ENCODE measurements at regions not wholly inside any gene's neighbourhood (a gene's known extent, or its start where the extent isn't known, plus 50 kb on each side); places are given as distances from the start of the nearest gene placed in this dataset.

GRCh38 chr2:14239605-14240004 lies 392.9 kb upstream of the LRATD1 start:
- no peaks in the 10 kb centered on the region for H3K9me3 ChIP-seq (ENCODE audit: low read length)
- no TSS peak for BruUV-seq (replicated peaks)
- no peak overlapping the region for H3K4me3 ChIP-seq (ENCODE audit: low read depth, low read length, poor library complexity, severe bottlenecking)
- H3K36me3 ChIP-seq (ENCODE audit: insufficient read depth, low read length) = no peaks in the 10 kb centered on the region
- CTCF ChIA-PET (ENCODE audit: unreplicated experiment) = no interaction called here
- H4K20me1 ChIP-seq (ENCODE audit: insufficient read depth, low read length) = no peaks in the 10 kb centered on the region
- no peak for DNase-seq (ENCODE audit: low spot score)
- no peak overlapping the region for H2AFZ ChIP-seq (ENCODE audit: low read length)
- no peak overlapping the region for H3K27ac ChIP-seq (ENCODE audit: low read depth, low read length, poor library complexity, severe bottlenecking)
- H3K79me2 ChIP-seq (ENCODE audit: insufficient read depth, low read depth, low read length) = no peaks in the 10 kb centered on the region
- no peaks in the 10 kb centered on the region for H3K9me2 ChIP-seq (ENCODE audit: insufficient read depth, low read length)
- POLR2A ChIA-PET = no interaction called here
- intact Hi-C loops (cut with micrococcal nuclease; ENCODE audit: unreplicated experiment) = no loop called here
- TF ChIP-seq EZH2phosphoT487 (IDR thresholded peaks at IDR 0.05; ENCODE audit: borderline replicate concordance, low read depth, low read length) (no peak), CTCF (conservative IDR thresholded peaks at IDR 0.05; ENCODE audit: low read length) (no peak)
- H3K4me1 ChIP-seq (ENCODE audit: insufficient read depth, low read length, poor library complexity, severe bottlenecking) = no peaks in the 10 kb centered on the region
- no peak overlapping the region for H3K4me2 ChIP-seq (ENCODE audit: low read length)

- Histone ChIP-seq H3K4me2 (ENCODE audit: low read length) (no peak overlapping the region), H4K20me1 (ENCODE audit: insufficient read depth, low read length) (no peaks in the 10 kb centered on the region)
- CTCF ChIA-PET (ENCODE audit: unreplicated experiment) = no interaction called here
These were observed 391.6 kb upstream of the LRATD1 start for GRCh38 chr2:14240868-14241267.

GRCh38 chr2:14245901-14246300 lies 386.6 kb upstream of the LRATD1 start:
- intact Hi-C loops (cut with micrococcal nuclease; ENCODE audit: unreplicated experiment) = no loop called here
- Histone ChIP-seq H3K9me3 (ENCODE audit: low read length) (no peaks in the 10 kb centered on the region), H3K36me3 (ENCODE audit: insufficient read depth, low read length) (no peaks in the 10 kb centered on the region), H3K27ac (ENCODE audit: low read depth, low read length, poor library complexity, severe bottlenecking) (no peak overlapping the region), H3K79me2 (ENCODE audit: insufficient read depth, low read depth, low read length) (no peaks in the 10 kb centered on the region), H2AFZ (ENCODE audit: low read length) (no peak overlapping the region), H3K4me3 (ENCODE audit: low read depth, low read length, poor library complexity, severe bottlenecking) (no peak overlapping the region), H3K9me2 (ENCODE audit: insufficient read depth, low read length) (no peaks in the 10 kb centered on the region), H3K4me1 (ENCODE audit: insufficient read depth, low read length, poor library complexity, severe bottlenecking) (no peaks in the 10 kb centered on the region), H3K4me2 (ENCODE audit: low read length) (no peak overlapping the region), H4K20me1 (ENCODE audit: insufficient read depth, low read length) (no peaks in the 10 kb centered on the region)
- ChIA-PET POLR2A (interaction anchor here (1.2 kb wide), 1 partner anchor 8 kb away, joined by 5 read pairs; no protein-coding TSS in a partner anchor), CTCF (ENCODE audit: unreplicated experiment) (no interaction called here)
- BruUV-seq (replicated peaks) = no TSS peak
- DNase-seq (ENCODE audit: low spot score) = no peak
- TF ChIP-seq CTCF (conservative IDR thresholded peaks at IDR 0.05; ENCODE audit: low read length) (no peak), EZH2phosphoT487 (IDR thresholded peaks at IDR 0.05; ENCODE audit: borderline replicate concordance, low read depth, low read length) (no peak)

More at GRCh38 chr2:14240868-14241267, 391.6 kb upstream of the LRATD1 start:
- POLR2A ChIA-PET = no interaction called here
- Histone ChIP-seq H3K4me1 (ENCODE audit: insufficient read depth, low read length, poor library complexity, severe bottlenecking) (no peaks in the 10 kb centered on the region), H3K9me3 (ENCODE audit: low read length) (no peaks in the 10 kb centered on the region), H3K79me2 (ENCODE audit: insufficient read depth, low read depth, low read length) (no peaks in the 10 kb centered on the region), H3K9me2 (ENCODE audit: insufficient read depth, low read length) (no peaks in the 10 kb centered on the region), H3K36me3 (ENCODE audit: insufficient read depth, low read length) (no peaks in the 10 kb centered on the region), H2AFZ (ENCODE audit: low read length) (no peak overlapping the region), H3K4me3 (ENCODE audit: low read depth, low read length, poor library complexity, severe bottlenecking) (no peak overlapping the region), H3K27ac (ENCODE audit: low read depth, low read length, poor library complexity, severe bottlenecking) (no peak overlapping the region)
- no TSS peak for BruUV-seq (replicated peaks)
- TF ChIP-seq CTCF (conservative IDR thresholded peaks at IDR 0.05; ENCODE audit: low read length) (no peak), EZH2phosphoT487 (IDR thresholded peaks at IDR 0.05; ENCODE audit: borderline replicate concordance, low read depth, low read length) (no peak)
- intact Hi-C loops (cut with micrococcal nuclease; ENCODE audit: unreplicated experiment) = no loop called here
- no peak for DNase-seq (ENCODE audit: low spot score)
